GM12864 (cell line): ENCODE measurements at regions not wholly inside any gene's neighbourhood (a gene's known extent, or its start where the extent isn't known, plus 50 kb on each side); places are given as distances from the start of the nearest gene placed in this dataset.

Source experiments
- DNase-seq: peaks from one replicate; pipeline ENCODE4 v3.0.0-alpha.2; 2011; ENCODE audit warnings: low read depth
- H3K4me3 ChIP-seq: 2 replicates; pipeline ENCODE4 v1.5.1; 2011; ENCODE audit warnings: mild to moderate bottlenecking, low read depth, low read length, control low read depth
- CTCF ChIP-seq: IDR thresholded peaks from 2 replicates; pipeline ENCODE4 v1.5.1; 2011; ENCODE audit warnings: low read depth, mild to moderate bottlenecking, moderate library complexity, low read length, control low read depth, inconsistent platforms; ENCODE audit errors: missing control alignments

DNA sequence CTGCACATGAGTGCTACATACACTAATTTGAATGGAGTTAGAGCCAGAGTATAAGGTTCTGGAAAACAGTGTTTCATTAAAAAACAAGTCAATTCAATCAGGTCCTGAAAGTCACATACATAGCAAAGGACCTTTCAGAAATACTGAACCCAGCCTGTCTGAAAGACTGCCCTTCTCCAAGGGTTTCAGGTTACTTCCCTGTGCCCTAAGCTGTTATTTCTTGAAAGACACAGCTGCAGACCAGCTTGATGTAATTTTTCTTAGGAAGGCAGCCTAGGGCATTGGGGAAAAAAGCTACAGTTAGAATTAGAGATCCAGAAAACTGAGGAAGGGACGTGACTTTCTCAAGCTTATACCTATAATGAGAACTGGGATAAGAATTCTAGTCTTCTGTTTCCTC, 155.9 kb upstream of the MAOA start:
- no peak for TF ChIP-seq CTCF
- DNase-seq, result no peak

GRCh38 chrX:43500996-43501694, 155.0 kb upstream of the MAOA start:
- no peak for DNase-seq
- TF ChIP-seq CTCF, result no peak
- no peak overlapping the region for H3K4me3 ChIP-seq

More for the DNA sequence above, 155.9 kb upstream of the MAOA start:
- H3K4me3 ChIP-seq, result no peak overlapping the region

DNA sequence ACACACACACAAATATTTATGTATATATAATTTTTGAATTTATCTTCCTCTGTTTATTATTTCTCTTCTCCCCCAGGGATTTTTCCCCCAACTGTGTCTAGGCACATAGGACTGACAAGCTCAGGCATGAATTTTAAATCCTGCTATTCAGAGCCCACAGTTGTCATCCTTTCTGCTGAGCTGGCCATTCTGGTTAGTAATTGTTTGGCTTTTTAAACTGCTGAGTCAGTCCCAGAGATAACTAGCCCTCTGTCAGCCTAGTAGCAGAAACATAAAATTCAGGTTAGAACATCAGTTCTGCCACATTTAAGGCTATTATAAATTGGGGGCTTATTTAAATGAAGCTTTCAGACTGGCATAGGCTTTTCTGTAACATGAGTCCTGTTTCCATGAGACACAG, 151.7 kb upstream of the MAOA start:
- H3K4me3 ChIP-seq, result no peak overlapping the region
- TF ChIP-seq CTCF, result no peak
- DNase-seq, result no peak

- no peak overlapping the region for H3K4me3 ChIP-seq
- DNase-seq, result no peak
- TF ChIP-seq CTCF, result no peak
Measured at GRCh38 chrX:43505769-43506168, 150.3 kb upstream of the MAOA start.

GRCh38 chrX:43508694-43509093, 147.4 kb upstream of the MAOA start:
- H3K4me3 ChIP-seq, result no peak overlapping the region
- no peak for TF ChIP-seq CTCF
- no peak for DNase-seq

- DNase-seq, result no peak
- no peak for TF ChIP-seq CTCF
- H3K4me3 ChIP-seq, result no peak overlapping the region
Measured at GRCh38 chrX:43510209-43510608, 145.9 kb upstream of the MAOA start.

DNA sequence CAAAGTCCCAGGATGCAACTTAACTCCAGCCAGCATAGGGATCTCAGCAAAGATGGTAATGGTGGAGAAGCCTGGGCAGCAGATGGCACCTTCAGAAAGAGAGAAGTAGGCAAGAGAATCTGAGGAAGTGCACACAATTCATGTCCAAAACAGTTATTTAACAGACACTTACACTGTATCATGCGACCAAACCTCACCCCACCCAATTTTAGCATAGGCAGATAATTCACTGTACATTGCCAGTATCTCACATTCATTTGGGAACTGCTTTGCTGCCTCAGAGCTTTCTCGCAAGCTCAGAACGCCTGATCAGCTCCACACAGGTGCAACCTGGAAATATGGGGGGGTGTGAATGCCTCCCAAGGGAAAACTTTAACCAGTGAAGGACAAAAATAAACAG, 143.0 kb upstream of the MAOA start:
- DNase-seq, result no peak
- no peak for TF ChIP-seq CTCF
- H3K4me3 ChIP-seq, result no peak overlapping the region
